GM19239 (cell line): ENCODE measurements at regions not wholly inside any gene's neighbourhood (a gene's known extent, or its start where the extent isn't known, plus 50 kb on each side); places are given as distances from the start of the nearest gene placed in this dataset.
"Not testable (repeated sequence)": the region's sequence is repeated elsewhere in the genome, so short reads cannot be mapped to it uniquely, and the experiment has no call there.

ENCODE experiments used
- DNase-seq: peaks from one replicate; pipeline ENCODE4 v3.0.0; 2011; ENCODE audit warnings: low spot score; ENCODE audit not compliant: insufficient read length
- FAIRE-seq: peaks from 2 replicates; lab custom pipeline; 2011; peaks lifted over from hg19 to GRCh38; lab: Jason Lieb, UNC

- not testable (repeated sequence) for FAIRE-seq
These were observed 50.4 kb upstream of the B3GAT2 start for GRCh38 chr6:71007298-71007697.

DNA sequence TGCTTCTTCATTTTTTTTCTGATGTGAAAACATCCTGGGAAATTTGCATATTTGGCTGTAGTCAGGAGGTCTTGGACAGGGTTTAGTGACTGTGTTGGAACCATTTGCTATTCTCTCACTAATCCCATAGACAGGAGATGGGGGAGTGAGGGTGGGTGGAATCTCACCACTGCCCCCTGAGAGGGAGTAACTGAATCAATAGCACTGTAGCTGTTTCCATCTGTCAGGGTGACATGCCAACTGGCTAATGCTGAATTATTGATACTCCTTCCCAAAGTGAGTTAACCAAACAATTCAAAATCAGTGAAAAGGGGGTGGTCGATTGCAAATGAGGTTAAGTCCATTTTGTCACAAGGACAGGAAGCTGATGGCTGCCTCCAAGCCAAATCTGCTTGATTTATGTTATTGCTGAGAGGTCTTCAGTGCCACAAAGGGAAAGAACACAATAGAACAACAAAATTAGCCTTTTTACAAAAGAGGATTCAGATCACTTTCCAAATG, 55.1 kb upstream of the B3GAT2 start:
- DNase-seq (no peak), FAIRE-seq (no peak)

More at GRCh38 chr6:71007298-71007697, 50.4 kb upstream of the B3GAT2 start:
- DNase-seq = not testable (repeated sequence)

- FAIRE-seq = peak; percentile 91
These were observed 56.1 kb upstream of the B3GAT2 start for GRCh38 chr6:71012866-71013469.

DNA sequence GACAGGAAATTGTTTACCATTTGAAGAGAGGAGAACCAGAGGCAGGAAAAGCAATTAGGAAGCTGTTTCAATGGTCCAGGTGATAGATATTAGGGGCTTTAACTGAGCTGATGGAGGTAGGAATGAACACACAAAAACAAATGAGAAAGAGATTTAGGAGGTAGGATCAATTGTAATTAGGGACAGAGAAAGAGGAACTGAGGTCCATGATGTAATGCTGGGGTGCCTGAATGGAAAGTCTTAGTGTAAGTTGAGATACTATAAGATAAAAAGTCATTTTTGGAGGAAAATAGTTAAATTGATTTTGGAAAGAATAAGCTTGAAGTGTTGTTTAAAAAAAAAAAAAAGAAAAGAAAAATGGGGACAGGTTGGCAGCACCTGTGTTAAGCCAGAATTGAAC, 58.5 kb upstream of the B3GAT2 start:
- no peak for DNase-seq
- FAIRE-seq = no peak

More at GRCh38 chr6:71012866-71013469, 56.1 kb upstream of the B3GAT2 start:
- peak; percentile 17 for DNase-seq

DNA sequence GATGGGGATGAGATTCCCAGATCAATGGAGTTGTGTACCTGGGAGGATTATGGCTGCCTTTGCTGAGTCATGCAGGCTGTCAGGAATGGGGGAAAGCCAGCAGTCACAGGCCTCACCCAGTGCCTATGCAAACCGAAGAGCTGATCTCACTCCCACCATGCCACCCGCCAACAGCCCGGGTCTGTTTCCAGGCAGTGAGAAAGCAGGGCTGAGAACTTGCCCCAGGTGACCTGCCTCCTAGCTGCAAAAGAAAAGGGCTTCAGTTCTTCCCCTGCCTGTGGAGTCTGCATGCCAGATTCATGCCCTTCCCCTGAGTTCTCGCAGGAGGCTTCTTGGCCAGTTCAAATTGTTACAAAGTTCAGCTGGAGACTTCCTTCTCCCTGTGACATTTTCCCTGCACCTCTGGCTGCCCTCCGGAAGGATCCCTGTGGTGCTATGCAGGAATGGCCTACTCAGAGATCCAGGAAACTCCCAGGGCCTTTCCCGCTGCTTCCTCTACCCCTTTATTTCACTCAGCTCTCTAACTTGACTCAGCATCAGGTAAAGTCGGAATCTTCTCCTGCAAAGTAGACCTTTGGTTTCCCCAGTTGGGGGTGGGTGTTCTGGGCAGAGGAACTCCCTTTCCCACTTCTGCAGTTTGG, 71.5 kb upstream of the B3GAT2 start:
- FAIRE-seq (no peak), DNase-seq (no peak)

- DNase-seq (no peak), FAIRE-seq (no peak)
These were observed 72.0 kb upstream of the B3GAT2 start for GRCh38 chr6:71028877-71029252.

GRCh38 chr6:71029555-71029954, 72.7 kb upstream of the B3GAT2 start:
- DNase-seq (no peak), FAIRE-seq (no peak)

DNA sequence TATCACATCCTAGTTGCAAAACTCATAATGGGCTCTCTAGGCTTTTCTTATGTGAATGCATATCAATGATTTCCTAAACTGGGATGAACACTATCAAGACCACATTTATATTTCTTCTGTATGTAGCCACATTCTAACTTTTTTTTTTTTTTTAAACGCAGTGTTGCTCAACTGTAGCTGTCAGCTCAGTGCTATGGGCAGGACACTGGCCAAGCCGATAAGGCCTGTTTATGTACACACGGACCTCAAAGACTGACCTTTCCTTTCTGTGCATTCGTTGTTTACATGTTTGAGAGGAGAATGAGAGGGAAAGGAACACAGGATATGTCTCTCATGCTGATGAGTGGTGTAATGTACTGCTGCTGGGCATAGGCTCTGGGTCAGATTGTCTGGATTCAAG, 75.1 kb upstream of the B3GAT2 start:
- DNase-seq = no peak
- no peak for FAIRE-seq

DNA sequence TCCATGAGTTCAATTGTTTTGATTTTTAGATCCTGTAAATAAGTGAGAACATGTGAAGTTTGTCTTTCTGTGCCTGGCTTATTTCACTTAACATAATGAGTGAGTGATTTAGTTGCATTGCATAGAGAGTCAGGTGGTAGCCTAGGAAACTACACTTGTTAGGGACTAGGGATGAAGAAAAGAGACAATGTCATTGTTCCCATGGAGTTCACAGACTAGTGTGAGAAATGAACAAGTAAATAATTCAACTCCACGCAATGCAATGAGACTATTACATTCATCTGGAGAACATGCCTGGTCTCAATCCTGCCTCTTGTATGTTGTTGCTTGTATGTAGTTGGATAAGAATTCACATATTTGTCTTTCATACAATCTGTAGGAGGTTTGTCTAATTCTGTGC, 76.3 kb upstream of the B3GAT2 start:
- DNase-seq (no peak), FAIRE-seq (no peak)

- DNase-seq (no peak), FAIRE-seq (no peak)
These were observed 77.0 kb upstream of the B3GAT2 start for GRCh38 chr6:71033890-71034289.

DNA sequence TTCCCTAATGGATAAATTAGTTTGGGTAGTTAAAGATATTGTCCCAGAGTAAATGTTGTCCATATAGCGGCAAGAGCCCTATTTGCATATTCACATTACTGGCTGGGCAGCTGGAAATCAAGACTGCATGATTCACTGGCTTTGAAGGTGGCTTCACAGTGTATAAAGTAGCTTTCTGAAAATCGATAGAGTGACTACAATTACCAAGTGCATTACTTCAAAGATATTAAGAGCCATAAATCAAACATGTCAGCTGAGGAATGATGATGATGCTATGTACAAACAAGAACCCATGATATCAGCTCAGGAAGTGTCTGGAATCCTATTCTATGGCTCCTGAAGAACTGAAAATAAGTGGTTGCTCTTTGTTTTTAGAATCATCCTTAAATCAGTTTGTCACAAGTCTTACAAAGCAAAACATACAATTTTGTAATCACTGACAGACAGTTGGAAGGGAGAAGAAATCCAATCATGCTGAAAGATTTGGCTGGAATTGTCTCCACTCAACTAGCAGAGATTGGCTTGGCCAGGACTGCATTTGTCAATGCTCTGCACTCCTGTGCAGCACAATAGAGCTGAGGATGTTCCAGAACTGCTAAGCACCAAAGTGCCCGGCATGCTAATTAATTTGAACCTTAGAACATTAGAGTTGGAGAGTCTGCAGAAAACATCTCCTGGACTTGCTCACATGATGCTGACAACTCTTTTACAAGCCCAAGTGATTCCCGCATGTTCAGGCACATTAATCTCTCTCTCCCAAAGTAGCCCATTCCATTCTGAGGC, 77.9 kb upstream of the B3GAT2 start:
- DNase-seq = no peak
- FAIRE-seq = no peak

DNA sequence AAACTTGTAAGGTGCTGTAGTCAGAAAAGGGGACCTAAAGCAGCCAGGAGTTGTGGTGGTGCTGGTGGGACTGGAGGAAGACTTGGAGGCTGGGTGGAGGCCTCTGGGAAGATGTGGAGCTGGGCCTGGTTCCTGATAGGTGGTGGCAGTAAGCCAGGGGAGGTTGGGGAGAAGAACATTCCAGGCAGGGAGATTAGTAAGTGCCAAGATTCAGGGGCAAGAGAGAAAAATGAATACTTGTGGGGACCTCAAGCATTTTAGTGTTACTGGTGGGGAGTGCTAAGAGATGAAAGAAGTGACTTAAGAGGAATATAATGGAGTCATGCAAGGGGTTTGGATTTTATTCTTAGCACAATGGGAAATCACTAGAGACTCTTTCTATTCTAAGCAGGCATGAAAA, 79.0 kb upstream of the B3GAT2 start:
- DNase-seq = no peak
- no peak for FAIRE-seq

DNA sequence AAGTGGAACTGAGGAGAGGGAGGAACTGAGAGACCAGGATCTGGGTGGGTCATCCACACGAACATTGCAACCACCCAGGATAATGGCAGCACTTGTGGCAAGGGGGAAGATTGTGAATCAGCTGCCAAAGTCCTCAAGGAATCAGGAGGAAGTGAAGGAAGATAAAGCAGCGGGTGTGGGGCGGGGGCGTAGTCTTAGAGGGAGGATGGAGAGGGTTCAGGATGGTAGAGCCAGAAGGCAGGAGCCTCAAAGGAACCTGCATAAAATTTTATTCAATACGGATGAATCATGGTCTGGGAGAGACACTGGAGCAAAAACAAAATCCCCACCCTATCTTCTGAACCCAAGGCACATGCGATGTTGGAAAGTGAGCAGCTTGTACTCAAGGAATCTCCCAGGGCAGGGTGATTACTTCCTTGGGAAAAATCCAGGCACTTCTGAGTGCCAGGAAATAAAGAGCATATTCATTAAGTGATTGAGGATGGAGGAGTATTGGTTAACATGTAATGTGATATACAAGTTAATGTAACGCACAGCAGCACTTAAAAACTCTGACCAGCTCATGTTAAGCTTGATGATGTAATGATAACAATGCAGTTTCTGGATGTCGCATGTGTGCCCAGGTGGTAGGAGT, 82.0 kb upstream of the B3GAT2 start:
- no peak for FAIRE-seq
- DNase-seq = no peak

GRCh38 chr6:71040043-71040442, 83.2 kb upstream of the B3GAT2 start:
- FAIRE-seq = no peak

GRCh38 chr6:71040841-71041240, 84.0 kb upstream of the B3GAT2 start:
- FAIRE-seq = no peak
- no peak for DNase-seq

More at GRCh38 chr6:71040043-71040442, 83.2 kb upstream of the B3GAT2 start:
- DNase-seq = no peak

DNA sequence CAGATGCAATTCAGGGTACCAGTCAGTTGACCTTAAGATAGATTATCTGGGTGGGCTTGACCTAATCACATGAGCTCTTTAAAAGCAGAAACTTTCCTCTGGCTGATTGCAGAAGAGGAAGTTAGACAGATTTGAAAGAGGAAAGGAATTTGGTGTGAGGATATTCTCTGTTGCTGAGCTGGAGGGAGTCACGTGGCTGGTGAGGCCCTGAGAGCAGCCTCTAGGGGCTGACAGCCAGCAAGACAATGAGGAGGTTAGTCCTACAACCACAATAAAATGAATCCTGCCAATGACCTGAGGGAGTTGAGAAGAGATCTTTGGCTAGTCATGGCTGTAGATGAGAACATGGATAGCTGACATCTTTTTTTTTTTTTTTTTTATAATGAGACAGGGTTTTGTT, 87.0 kb upstream of the B3GAT2 start:
- DNase-seq = no peak

GRCh38 chr6:71044753-71045152, 87.9 kb upstream of the B3GAT2 start:
- FAIRE-seq = no peak
- no peak for DNase-seq

More for the DNA sequence above, 87.0 kb upstream of the B3GAT2 start:
- FAIRE-seq = no peak

DNA sequence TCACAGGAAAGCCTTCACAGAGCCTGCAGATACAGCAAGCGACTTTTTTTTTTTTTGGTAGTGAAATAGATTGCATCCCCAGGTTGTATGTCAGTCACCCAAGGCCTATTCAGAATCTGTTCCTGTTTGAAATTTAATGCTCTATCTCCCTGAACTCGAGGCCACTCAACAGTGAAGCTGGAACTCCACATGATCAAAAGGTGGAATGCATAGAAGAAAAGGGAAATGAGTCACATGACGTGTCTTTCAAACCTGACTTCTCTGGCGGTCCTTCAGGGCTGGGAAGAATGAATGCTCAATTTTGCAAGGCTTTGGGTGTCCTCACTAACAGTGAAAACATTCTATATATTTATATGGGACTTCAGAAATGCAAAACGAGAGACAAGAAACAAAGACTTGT, 88.4 kb upstream of the B3GAT2 start:
- no peak for DNase-seq
- FAIRE-seq = no peak

DNA sequence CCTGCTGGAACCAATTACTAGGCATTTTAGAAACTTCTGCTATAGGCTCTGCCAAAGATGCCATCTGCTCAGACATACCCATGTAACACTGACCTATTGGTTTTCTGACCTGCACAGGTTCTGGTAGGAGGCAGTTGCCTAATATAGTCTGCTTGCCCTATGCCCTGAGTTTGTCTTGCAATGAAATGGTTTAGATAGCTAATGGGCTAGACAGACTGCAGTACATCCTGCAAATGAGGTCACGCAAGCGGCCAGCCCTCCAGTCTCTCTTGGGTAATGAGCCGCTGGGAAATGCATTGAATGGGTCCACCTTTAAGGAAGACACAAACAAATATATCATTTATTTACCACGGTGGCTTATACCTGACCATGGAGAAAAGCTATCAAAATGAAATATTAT, 90.6 kb upstream of the B3GAT2 start:
- FAIRE-seq = no peak
- DNase-seq = no peak

- FAIRE-seq (no peak), DNase-seq (no peak)
These were observed 91.7 kb upstream of the B3GAT2 start for GRCh38 chr6:71048320-71049164.
